Body of pancreas (tissue), 4 donors: ENCODE measurements at regions not wholly inside any gene's neighbourhood (a gene's known extent, or its start where the extent isn't known, plus 50 kb on each side); places are given as distances from the start of the nearest gene placed in this dataset.
A peak's percentile ranks its signal among the peaks of the same experiment; 100 is the strongest.

ENCODE experiments used
- ATAC-seq: fragments of 150-250 bp; one replicate; pipeline ENCODE4 v1.9.1; 2016
- DNase-seq, 4 donors: peaks; one replicate each; pipeline ENCODE4 v3.0.0-alpha.2; 2019
- H3K27ac ChIP-seq, 4 donors: fragments of 200-600 bp; sonication (generic); 1 replicate in 3 of 4; 2 replicates in 1 of 4; pipeline versions ENCODE4 v1.5.1 to v1.6.1; 2016 to 2019; ENCODE audit warnings: mild to moderate bottlenecking in 1 of 4, mixed read lengths in 1 of 4, moderate library complexity in 1 of 4
- H3K27me3 ChIP-seq, 2 donors: fragments of 200-600 bp; sonication (generic); one replicate each; pipeline ENCODE4 v1.6.0; 2016; ENCODE audit warnings: mild to moderate bottlenecking in 1 of 2
- H3K36me3 ChIP-seq, 2 donors: fragments of 200-600 bp; sonication (generic); replicated peaks in 1 of 2; 2 replicates each; pipeline ENCODE4 v1.5.1; 2016; ENCODE audit warnings: low read depth in 2 of 2; ENCODE audit not compliant: insufficient read depth in 1 of 2
- H3K4me1 ChIP-seq: fragments of 200-600 bp; sonication (generic); one replicate; pipeline ENCODE4 v1.6.0; 2016
- H3K4me3 ChIP-seq, 2 donors: fragments of 200-600 bp; sonication (generic); 1 replicate in 1 of 2; 2 replicates in 1 of 2; pipeline ENCODE4 v1.5.1; 2016 to 2019
- H3K9me3 ChIP-seq, 3 donors: fragments of 200-600 bp; sonication (generic); 1 replicate in 2 of 3; 2 replicates in 1 of 3; pipeline ENCODE4 v1.5.1; 2016
- POLR2A ChIP-seq, 3 donors: fragments of 450-650 bp; IDR thresholded peaks; one replicate each; pipeline ENCODE4 v1.6.1; 2016; ENCODE audit warnings: antibody characterized with exemption in 3 of 3, mild to moderate bottlenecking in 2 of 3
- WGBS, 2 donors: methylation state at CpG; one replicate each; pipeline ENCODE4 v1.1.5; 2017; 5-methylcytosine and 5-hydroxymethylcytosine counted together
- intact Hi-C: fragments of 100-400 bp; cut with DNase I; formaldehyde crosslinking; loops from one replicate; pipeline ENCODE4 v1.15.1; 2023
- TF ChIP-seq, protein P1 (sequence below), 7 experiments: fragments of 450-650 bp in 4 of 7; fragments of 200-600 bp in 3 of 7; sonication (generic) in 3 of 7; IDR thresholded peaks; one replicate each; pipeline ENCODE4 v1.5.1; 2016 to 2019; ENCODE audit warnings: antibody characterized with exemption in 7 of 7

DNA sequence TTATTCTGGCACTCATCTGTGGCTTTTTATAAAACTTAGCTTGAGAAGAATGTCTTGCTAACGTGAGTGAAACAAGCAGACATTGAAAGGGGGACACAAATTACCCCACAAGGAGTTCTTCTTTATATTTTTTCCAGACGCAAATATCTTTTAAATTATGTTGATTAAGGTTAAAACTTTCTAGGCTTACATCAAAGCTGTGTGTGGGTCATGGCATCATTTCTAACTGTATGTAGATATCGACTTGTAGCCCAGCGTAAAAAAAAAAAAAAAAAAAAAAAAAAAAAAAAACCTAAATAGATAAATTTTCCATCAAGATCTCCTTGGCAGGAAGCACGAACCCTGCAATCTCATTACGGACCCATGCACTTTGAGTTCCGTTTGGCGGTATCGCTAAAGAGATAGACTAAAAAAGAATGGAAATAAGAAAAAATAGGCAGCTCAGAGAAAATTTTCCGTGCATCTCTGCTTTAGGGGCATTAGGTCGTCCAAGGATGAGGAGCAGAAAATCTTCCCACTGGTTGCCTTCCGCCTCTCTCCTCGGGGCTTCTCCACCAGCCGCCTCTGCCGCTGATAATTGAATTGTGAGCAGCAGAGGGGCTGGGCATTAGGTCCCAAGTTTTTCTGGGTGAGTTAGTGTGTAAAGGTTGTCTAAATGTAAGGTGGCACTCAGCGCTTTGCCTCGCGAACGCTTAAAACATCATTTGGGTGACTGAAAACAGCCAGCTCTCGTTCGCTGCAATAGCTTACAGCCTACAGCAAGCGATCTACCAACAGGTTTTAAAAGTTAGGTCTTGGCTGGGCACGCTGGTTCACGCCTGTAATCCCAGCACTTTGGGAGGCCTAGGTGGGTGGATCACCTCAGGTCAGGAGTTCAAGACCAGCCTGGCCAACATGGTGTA, 194.0 kb downstream of the TRIM27 start:
- H3K4me3 ChIP-seq: peak overlapping the region in 1 of 2 donors; percentile 23
- ATAC-seq (no peak), DNase-seq (no peak)
- no peaks in the 10 kb centered on the region for H3K36me3 ChIP-seq
- 8 to 12% methylated on average over 23 to 24 of the region's 24 CpGs for WGBS, 2 donors
- no peaks in the 10 kb centered on the region for H3K27me3 ChIP-seq
- no peaks in the 10 kb centered on the region for H3K4me1 ChIP-seq
- H3K9me3 ChIP-seq: no peaks in the 10 kb centered on the region
- H3K27ac ChIP-seq: no peak overlapping the region
- intact Hi-C loops: no loop called here
- TF ChIP-seq, protein P1, sequence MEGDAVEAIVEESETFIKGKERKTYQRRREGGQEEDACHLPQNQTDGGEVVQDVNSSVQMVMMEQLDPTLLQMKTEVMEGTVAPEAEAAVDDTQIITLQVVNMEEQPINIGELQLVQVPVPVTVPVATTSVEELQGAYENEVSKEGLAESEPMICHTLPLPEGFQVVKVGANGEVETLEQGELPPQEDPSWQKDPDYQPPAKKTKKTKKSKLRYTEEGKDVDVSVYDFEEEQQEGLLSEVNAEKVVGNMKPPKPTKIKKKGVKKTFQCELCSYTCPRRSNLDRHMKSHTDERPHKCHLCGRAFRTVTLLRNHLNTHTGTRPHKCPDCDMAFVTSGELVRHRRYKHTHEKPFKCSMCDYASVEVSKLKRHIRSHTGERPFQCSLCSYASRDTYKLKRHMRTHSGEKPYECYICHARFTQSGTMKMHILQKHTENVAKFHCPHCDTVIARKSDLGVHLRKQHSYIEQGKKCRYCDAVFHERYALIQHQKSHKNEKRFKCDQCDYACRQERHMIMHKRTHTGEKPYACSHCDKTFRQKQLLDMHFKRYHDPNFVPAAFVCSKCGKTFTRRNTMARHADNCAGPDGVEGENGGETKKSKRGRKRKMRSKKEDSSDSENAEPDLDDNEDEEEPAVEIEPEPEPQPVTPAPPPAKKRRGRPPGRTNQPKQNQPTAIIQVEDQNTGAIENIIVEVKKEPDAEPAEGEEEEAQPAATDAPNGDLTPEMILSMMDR (IDR thresholded peaks at IDR 0.05): no peak
- no peak for TF ChIP-seq POLR2A (IDR thresholded peaks at IDR 0.05)

DNA sequence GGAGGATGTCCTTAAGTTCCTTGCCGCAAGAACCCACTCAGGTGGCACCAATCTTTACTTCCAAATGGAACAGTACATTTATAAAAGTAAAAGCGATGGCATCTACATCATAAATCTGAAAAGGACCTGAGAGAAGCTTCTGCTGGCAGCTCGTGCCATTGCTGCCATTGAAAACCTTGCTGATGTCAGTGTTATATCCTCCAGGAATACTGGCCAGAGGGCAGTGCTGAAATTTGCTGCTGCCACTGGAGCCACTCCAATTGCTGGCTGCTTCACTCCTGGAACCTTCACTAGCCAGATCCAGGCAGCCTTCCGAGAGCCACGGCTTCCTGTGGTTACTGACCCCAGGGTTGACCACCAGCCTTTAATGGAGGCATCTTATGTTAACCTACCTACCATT, 191.7 kb downstream of the TRIM27 start:
- Histone ChIP-seq H3K36me3 (no peaks in the 10 kb centered on the region), H3K4me1 (no peaks in the 10 kb centered on the region), H3K27me3 (no peaks in the 10 kb centered on the region), H3K9me3 (no peaks in the 10 kb centered on the region), H3K27ac (no peak overlapping the region), H3K4me3 (no peak overlapping the region)
- DNase-seq (no peak), ATAC-seq (no peak)
- no peak for TF ChIP-seq POLR2A (IDR thresholded peaks at IDR 0.05)
- TF ChIP-seq, protein P1 (IDR thresholded peaks at IDR 0.05): no peak
- WGBS, 2 donors: 26 to 51% methylated on average over 3 to 5 of the region's 5 CpGs
- intact Hi-C loops: no loop called here

DNA sequence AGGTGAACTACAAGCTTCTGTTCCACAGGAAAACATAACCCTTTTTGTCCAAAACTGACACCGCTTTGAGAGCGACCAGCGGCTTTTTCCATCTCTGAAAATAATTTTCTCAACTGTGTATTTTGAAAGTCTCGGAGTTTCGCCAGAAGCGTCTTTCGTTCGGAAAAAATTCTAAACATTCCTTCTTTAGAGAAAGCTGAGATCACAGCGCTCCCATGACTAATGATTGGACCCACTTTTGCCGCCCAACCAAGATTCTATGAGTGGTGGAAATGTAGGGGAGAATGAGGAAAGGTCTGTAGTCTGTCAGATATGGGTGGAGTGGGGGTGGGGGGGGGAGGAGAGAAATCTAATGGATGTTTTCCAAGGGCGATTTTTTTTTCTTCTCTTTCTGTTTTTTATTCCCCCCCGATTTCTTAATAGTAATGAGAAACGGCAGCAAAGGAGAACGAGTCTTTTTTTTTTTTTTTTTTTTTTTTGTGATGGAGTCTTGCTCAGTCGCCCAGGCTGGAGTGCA, 189.3 kb downstream of the TRIM27 start:
- intact Hi-C loops: no loop called here
- no peaks in the 10 kb centered on the region for H3K36me3 ChIP-seq
- no peak for DNase-seq
- H3K27me3 ChIP-seq: peaks cover 0 to 7% of the 10 kb centered on the region in 2 donors
- no peak for TF ChIP-seq POLR2A (IDR thresholded peaks at IDR 0.05)
- no peak overlapping the region for H3K27ac ChIP-seq
- no peaks in the 10 kb centered on the region for H3K9me3 ChIP-seq
- ATAC-seq: no peak
- no peaks in the 10 kb centered on the region for H3K4me1 ChIP-seq
- H3K4me3 ChIP-seq: no peak overlapping the region
- WGBS, 2 donors: 10 to 39% methylated on average over 15 of the region's 15 CpGs

DNA sequence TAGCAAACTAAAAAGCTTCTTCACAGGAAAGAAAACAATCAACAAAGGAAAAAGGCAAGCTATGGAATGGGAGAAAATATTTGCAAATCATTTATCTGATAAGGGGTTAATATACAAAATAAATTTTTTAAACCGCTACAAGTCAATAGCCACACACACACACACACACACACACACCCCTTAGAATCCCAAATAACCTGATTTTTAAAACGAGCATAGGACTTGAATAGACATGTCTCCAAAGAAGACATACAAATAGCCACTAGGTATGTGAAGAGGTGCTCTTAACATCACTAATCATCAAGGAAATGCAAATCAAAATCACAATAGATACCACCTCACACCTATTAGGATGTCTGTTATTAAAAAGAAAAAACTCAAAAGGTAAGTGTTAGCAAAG, 187.7 kb downstream of the TRIM27 start:
- Histone ChIP-seq H3K36me3 (no peaks in the 10 kb centered on the region), H3K9me3 (no peaks in the 10 kb centered on the region), H3K4me3 (no peak overlapping the region), H3K27ac (no peak overlapping the region), H3K4me1 (no peaks in the 10 kb centered on the region), H3K27me3 (peaks cover 0 to 7% of the 10 kb centered on the region in 2 donors)
- intact Hi-C loops: no loop called here
- TF ChIP-seq, protein P1 (IDR thresholded peaks at IDR 0.05): no peak
- TF ChIP-seq POLR2A (IDR thresholded peaks at IDR 0.05): no peak
- 6 to 8% methylated on average over 2 of the region's 2 CpGs for WGBS, 2 donors
- ATAC-seq (no peak), DNase-seq (no peak)

DNA sequence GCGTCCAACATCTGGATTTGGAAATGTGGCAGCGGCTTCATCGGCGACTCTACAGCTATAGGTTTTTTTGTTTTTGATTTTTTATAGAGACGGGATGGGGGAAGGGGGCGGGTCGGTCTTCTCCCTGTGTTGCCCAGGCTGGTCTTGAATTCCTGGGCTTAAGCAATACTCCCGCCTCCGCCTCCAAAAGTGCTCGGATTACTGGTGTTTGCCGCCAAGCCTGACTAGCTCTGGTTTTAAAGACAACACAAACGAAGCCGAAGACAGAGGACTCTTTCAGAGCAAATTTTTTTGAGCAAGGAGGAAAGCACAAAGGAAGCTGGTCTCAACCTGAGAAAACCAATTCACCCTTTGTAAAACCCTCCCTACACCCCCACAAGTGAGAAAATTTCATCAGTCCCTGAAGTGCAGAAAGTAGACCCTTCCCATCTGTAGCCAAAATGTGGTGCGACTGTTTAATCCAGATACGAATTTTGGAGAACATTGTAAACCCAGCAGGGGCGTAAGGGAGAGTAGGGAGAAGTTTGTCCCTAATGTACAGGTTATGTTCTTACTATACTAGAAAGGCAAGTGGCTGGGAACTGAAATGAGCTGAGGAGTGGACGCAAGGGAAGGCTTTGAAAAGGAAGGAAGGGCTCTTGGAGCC, 185.9 kb downstream of the TRIM27 start:
- Histone ChIP-seq H3K27me3 (peaks cover 0 to 10% of the 10 kb centered on the region in 2 donors), H3K36me3 (no peaks in the 10 kb centered on the region), H3K4me3 (no peak overlapping the region), H3K9me3 (no peaks in the 10 kb centered on the region), H3K4me1 (no peaks in the 10 kb centered on the region), H3K27ac (no peak overlapping the region)
- no peak for TF ChIP-seq POLR2A (IDR thresholded peaks at IDR 0.05)
- TF ChIP-seq, protein P1 (IDR thresholded peaks at IDR 0.05): no peak
- no peak for ATAC-seq
- no peak for DNase-seq
- intact Hi-C loops: no loop called here
- whole genome bisulfite sequencing, 2 donors: 4 to 10% methylated on average over 17 of the region's 17 CpGs
